Endodermal cell (in vitro differentiated cells): ENCODE measurements at regions not wholly inside any gene's neighbourhood (a gene's known extent, or its start where the extent isn't known, plus 50 kb on each side); places are given as distances from the start of the nearest gene placed in this dataset.

ENCODE experiments used
- DNase-seq: peaks from one replicate; pipeline ENCODE4 v3.0.0-alpha.2; 2017
- H3K27ac ChIP-seq: 2 replicates; pipeline ENCODE4 v1.5.1; 2013; ENCODE audit warnings: mild to moderate bottlenecking, low read depth, low read length, moderate library complexity
- H3K27me3 ChIP-seq: 2 replicates; pipeline ENCODE4 v1.6.1; 2013; ENCODE audit warnings: mild to moderate bottlenecking, low read length, moderate library complexity; ENCODE audit not compliant: insufficient read depth, control insufficient read depth, poor library complexity, severe bottlenecking
- H3K36me3 ChIP-seq: 2 replicates; pipeline ENCODE4 v1.7.0; 2013; ENCODE audit warnings: mild to moderate bottlenecking, low read length, moderate library complexity; ENCODE audit not compliant: control insufficient read depth, insufficient read depth
- H3K4me1 ChIP-seq: one replicate; pipeline ENCODE4 v1.7.0; 2013; ENCODE audit warnings: low read length; ENCODE audit not compliant: control insufficient read depth, insufficient read depth
- H3K4me3 ChIP-seq: 2 replicates; pipeline ENCODE4 v1.5.1; 2013; ENCODE audit warnings: mild to moderate bottlenecking, low read length, moderate library complexity
- H3K9ac ChIP-seq: 2 replicates; pipeline ENCODE4 v1.6.1; 2013; ENCODE audit warnings: mild to moderate bottlenecking, low read length, moderate library complexity; ENCODE audit not compliant: poor library complexity, severe bottlenecking; ENCODE audit errors: extremely low read depth
- H3K9me3 ChIP-seq: 2 replicates; pipeline ENCODE4 v1.6.1; 2013; ENCODE audit warnings: mild to moderate bottlenecking, low read length, moderate library complexity; ENCODE audit not compliant: control insufficient read depth
- H3K27ac Mint-ChIP-seq: 2 replicates; pipeline ENCODE4 v1.8.0; 2020; ENCODE audit warnings: mixed read lengths
- H3K27me3 Mint-ChIP-seq: 2 replicates; pipeline ENCODE4 v1.8.0; 2021; ENCODE audit warnings: mild to moderate bottlenecking, mixed read lengths; ENCODE audit not compliant: insufficient read depth
- H3K36me3 Mint-ChIP-seq: 2 replicates; pipeline ENCODE4 v1.8.0; 2020; ENCODE audit warnings: low read depth, mixed read lengths
- H3K4me1 Mint-ChIP-seq: 2 replicates; pipeline ENCODE4 v1.8.0; 2020; ENCODE audit warnings: mixed read lengths
- H3K4me3 Mint-ChIP-seq: 2 replicates; pipeline ENCODE4 v1.8.0; 2020; ENCODE audit warnings: mild to moderate bottlenecking, moderate library complexity, mixed read lengths
- H3K9me3 Mint-ChIP-seq: 2 replicates; pipeline ENCODE4 v1.8.0; 2020; ENCODE audit warnings: mild to moderate bottlenecking, mixed read lengths
- WGBS, 2 experiments: methylation state at CpG; one replicate each; pipeline versions ENCODE4 v1.1.5 to v1.1.7; 2013; ENCODE audit warnings: missing lambda C conversion rate in 2 of 2, mixed read lengths in 1 of 2; ENCODE audit not compliant: insufficient coverage in 1 of 2, insufficient read length in 1 of 2; 5-methylcytosine and 5-hydroxymethylcytosine counted together
- TF ChIP-seq, protein P1 (sequence below): fragments of 200-600 bp; sonication (generic); conservative IDR thresholded peaks from 2 replicates; pipeline ENCODE4 v1.5.0; 2021; ENCODE audit warnings: antibody characterized with exemption, mild to moderate bottlenecking

DNA sequence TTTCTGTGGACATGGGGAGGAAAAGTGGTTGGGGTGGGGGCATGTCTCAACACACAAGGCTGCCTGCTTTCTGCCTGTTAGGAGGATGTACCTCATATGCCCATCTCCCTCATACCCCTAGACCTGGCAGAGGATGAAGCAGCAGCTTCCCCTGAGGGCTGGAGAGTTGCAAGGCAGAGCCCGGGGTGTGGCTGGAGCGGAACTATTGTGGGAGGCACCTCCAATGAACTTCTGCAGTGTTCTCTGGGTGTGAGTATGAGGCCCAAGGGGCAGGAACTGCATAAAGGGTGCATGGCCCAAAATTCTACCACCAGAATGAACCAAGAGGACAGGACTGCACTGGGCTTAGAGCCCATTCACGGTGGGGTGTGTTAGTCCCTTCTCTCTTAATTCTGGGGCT lies 296.3 kb upstream of the SIX2 start:
- H3K4me1 Mint-ChIP-seq: no peaks in the 10 kb centered on the region
- no peaks in the 10 kb centered on the region for H3K36me3 ChIP-seq
- H3K9me3 ChIP-seq: no peaks in the 10 kb centered on the region
- TF ChIP-seq, protein P1, sequence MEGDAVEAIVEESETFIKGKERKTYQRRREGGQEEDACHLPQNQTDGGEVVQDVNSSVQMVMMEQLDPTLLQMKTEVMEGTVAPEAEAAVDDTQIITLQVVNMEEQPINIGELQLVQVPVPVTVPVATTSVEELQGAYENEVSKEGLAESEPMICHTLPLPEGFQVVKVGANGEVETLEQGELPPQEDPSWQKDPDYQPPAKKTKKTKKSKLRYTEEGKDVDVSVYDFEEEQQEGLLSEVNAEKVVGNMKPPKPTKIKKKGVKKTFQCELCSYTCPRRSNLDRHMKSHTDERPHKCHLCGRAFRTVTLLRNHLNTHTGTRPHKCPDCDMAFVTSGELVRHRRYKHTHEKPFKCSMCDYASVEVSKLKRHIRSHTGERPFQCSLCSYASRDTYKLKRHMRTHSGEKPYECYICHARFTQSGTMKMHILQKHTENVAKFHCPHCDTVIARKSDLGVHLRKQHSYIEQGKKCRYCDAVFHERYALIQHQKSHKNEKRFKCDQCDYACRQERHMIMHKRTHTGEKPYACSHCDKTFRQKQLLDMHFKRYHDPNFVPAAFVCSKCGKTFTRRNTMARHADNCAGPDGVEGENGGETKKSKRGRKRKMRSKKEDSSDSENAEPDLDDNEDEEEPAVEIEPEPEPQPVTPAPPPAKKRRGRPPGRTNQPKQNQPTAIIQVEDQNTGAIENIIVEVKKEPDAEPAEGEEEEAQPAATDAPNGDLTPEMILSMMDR: no peak
- no peak overlapping the region for H3K27ac ChIP-seq
- H3K4me3 Mint-ChIP-seq: no peak overlapping the region
- no peaks in the 10 kb centered on the region for H3K27me3 ChIP-seq
- DNase-seq: no peak
- no peak overlapping the region for H3K4me3 ChIP-seq
- H3K9me3 Mint-ChIP-seq: no peaks in the 10 kb centered on the region
- H3K27ac Mint-ChIP-seq: no peak overlapping the region
- peaks cover 30% of the 10 kb centered on the region for H3K27me3 Mint-ChIP-seq
- H3K9ac ChIP-seq: no peak overlapping the region
- WGBS, 2 experiments: 69 to 82% methylated on average over 3 of the region's 3 CpGs
- no peaks in the 10 kb centered on the region for H3K4me1 ChIP-seq
- H3K36me3 Mint-ChIP-seq: no peaks in the 10 kb centered on the region

DNA sequence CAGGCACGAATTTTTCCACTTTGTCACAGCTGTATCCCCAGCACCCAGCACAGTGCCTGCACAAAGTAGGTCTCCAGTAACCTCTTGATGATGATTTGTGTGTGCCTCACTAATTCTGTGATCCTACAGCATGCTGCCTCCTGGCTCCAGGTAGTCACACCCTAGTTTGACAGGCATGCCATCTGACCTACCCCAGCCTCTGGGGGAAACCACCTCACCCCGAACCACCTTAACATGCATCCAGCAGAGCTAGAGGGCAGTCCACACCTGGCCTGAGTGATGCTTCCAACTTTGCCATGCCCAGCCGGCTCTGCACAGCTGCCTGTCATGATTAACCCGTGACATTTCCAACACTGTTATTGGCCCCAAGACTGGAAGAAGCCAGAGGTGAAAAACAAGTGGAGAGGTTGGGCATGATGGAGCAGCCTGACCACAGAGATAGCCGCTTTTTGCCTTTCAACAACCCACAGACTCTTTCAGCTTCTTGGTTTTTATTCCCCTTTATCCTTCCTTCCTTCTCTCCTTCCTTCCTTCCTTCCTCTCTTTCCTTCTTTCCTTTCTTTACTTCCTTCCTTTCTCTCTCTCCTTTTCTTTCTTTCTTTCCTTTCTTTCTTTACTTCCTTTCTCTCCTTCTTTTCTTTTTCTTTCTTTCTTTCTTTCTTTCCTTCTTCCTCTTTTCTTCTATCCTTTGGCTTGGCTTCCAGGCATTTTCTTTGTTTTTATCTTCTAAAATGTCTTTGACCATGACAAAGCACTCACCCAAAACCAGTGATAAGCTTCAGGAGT lies 294.4 kb upstream of the SIX2 start:
- Histone ChIP-seq H3K9me3 (no peaks in the 10 kb centered on the region), H3K4me3 (no peak overlapping the region), H3K27me3 (no peaks in the 10 kb centered on the region), H3K4me1 (peaks cover under 1% of the 10 kb centered on the region), H3K36me3 (no peaks in the 10 kb centered on the region), H3K27ac (no peak overlapping the region), H3K9ac (no peak overlapping the region)
- WGBS, 2 experiments: 86 to 88% methylated on average over 5 of the region's 5 CpGs
- no peaks in the 10 kb centered on the region for H3K4me1 Mint-ChIP-seq
- H3K36me3 Mint-ChIP-seq: no peaks in the 10 kb centered on the region
- H3K27me3 Mint-ChIP-seq: peaks cover 28% of the 10 kb centered on the region
- H3K9me3 Mint-ChIP-seq: no peaks in the 10 kb centered on the region
- TF ChIP-seq, protein P1: no peak
- DNase-seq: no peak
- no peak overlapping the region for H3K4me3 Mint-ChIP-seq
- no peak overlapping the region for H3K27ac Mint-ChIP-seq

DNA sequence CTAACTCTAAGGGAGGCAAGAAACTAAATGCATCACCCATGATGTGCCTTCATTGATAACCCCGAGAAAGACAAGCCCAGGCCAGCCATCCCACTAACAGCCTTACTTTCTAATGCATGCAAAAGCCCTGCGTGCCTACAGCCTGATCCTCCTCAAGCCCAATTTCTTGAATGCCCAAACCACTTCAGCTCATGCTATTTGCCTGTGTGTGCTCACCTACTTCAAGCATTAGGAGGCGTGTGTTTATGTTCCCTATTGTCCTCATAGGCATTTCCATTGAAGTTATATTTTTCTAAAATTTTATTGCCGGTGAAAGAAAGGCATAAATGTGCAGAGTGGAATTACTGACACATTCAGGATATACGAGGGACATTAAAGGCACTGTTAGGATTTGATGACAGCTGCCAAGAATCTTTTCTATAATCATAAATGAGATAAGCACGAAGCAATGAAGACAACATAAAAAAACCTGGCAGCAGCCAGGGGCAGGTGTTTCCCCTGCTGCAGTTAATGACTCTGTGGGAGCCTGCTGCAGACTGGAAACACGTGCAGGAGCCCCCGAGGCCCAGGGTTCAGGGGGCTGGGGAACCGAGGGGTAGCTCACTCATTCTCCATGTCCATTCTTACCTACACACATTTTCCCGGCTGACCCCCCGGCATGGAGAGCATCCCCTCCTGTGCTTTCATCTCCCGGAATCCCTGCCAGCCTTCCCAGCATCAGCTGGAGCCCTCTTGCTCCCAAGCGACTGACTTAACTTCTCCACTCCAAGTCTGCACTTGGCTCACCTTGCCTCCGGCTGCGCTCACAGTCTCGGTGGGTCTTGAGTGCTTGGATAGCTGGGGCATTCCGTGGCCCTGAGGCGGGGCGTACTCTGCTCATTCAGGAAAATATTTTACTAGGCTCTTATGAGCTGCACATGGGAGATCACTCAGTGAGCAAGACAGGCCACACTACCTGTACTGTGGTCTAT lies 292.3 kb upstream of the SIX2 start:
- TF ChIP-seq, protein P1: no peak
- Histone ChIP-seq H3K9me3 (no peaks in the 10 kb centered on the region), H3K4me1 (peaks cover 3% of the 10 kb centered on the region), H3K9ac (no peak overlapping the region), H3K27me3 (peaks cover 10% of the 10 kb centered on the region), H3K4me3 (no peak overlapping the region), H3K27ac (no peak overlapping the region), H3K36me3 (no peaks in the 10 kb centered on the region)
- WGBS, 2 experiments: 90 to 96% methylated on average over 11 to 19 of the region's 19 CpGs
- Mint-ChIP-seq H3K9me3 (no peaks in the 10 kb centered on the region), H3K4me3 (no peak overlapping the region), H3K36me3 (no peaks in the 10 kb centered on the region), H3K4me1 (no peaks in the 10 kb centered on the region), H3K27ac (no peak overlapping the region), H3K27me3 (peaks cover 41% of the 10 kb centered on the region)
- DNase-seq: no peak
